Endothelial cell of umbilical vein (primary cell): ENCODE measurements at regions not wholly inside any gene's neighbourhood (a gene's known extent, or its start where the extent isn't known, plus 50 kb on each side); places are given as distances from the start of the nearest gene placed in this dataset.

Experiments used
- CTCF ChIP-seq, 2 donors: IDR thresholded peaks; 1 replicate in 1 of 2; 2 replicates in 1 of 2; pipeline ENCODE4 v1.5.1; 2011; ENCODE audit warnings: low read length in 2 of 2, mild to moderate bottlenecking in 2 of 2, moderate library complexity in 2 of 2, control low read depth in 1 of 2, inconsistent platforms in 1 of 2, low read depth in 1 of 2; ENCODE audit not compliant: insufficient read depth in 1 of 2; ENCODE audit errors: extremely low read depth in 1 of 2
- EZH2 ChIP-seq: IDR thresholded peaks from 2 replicates; pipeline ENCODE4 v1.6.1; 2012; ENCODE audit warnings: borderline replicate concordance, low read depth, mild to moderate bottlenecking, moderate library complexity, low read length, inconsistent platforms; ENCODE audit not compliant: severe bottlenecking
- GATA2 ChIP-seq: IDR thresholded peaks from 2 replicates; pipeline ENCODE4 v1.7.0; 2011; ENCODE audit warnings: low read depth, mild to moderate bottlenecking, moderate library complexity, mixed read lengths, low read length; ENCODE audit not compliant: insufficient read length, insufficient read depth
- JUN ChIP-seq: IDR thresholded peaks from 2 replicates; pipeline ENCODE4 v1.6.1; 2011; ENCODE audit warnings: borderline replicate concordance, low read depth; ENCODE audit not compliant: insufficient read length, insufficient read depth
- MAX ChIP-seq: IDR thresholded peaks from 2 replicates; pipeline ENCODE4 v1.6.1; 2011; ENCODE audit not compliant: insufficient read depth, insufficient read length
- MYC ChIP-seq: IDR thresholded peaks from one replicate; pipeline ENCODE4 v1.6.1; 2011; ENCODE audit warnings: mild to moderate bottlenecking, low read depth, low read length
- POLR2A ChIP-seq: IDR thresholded peaks from 2 replicates; pipeline ENCODE4 v1.6.1; 2012; ENCODE audit warnings: low read depth, mild to moderate bottlenecking, control low read depth, low read length
- POLR2AphosphoS5 ChIP-seq: IDR thresholded peaks from 2 replicates; pipeline ENCODE4 v1.6.1; 2012; ENCODE audit warnings: low read depth, mild to moderate bottlenecking, control low read depth, low read length, moderate library complexity; ENCODE audit not compliant: insufficient read depth

GRCh38 chr14:53790731-53791500 is 165.7 kb downstream of the BMP4 start:
- TF ChIP-seq POLR2AphosphoS5 = no peak
- no peak for TF ChIP-seq MAX
- no peak for TF ChIP-seq CTCF (IDR thresholded peaks at IDR 0.05; ENCODE audit: extremely low read depth in 1 of 2, insufficient read depth in 1 of 2, low read depth in 1 of 2, low read length in 2 of 2)
- no peak for TF ChIP-seq JUN
- TF ChIP-seq EZH2 = no peak
- TF ChIP-seq POLR2A = no peak
- no peak for TF ChIP-seq MYC
- no peak for TF ChIP-seq GATA2
